H9 (cell line): ENCODE measurements at regions not wholly inside any gene's neighbourhood (a gene's known extent, or its start where the extent isn't known, plus 50 kb on each side); places are given as distances from the start of the nearest gene placed in this dataset.

ENCODE experiments used
- DNase-seq: peaks from one replicate; pipeline ENCODE4 v3.0.0-alpha.2; 2017
- H2AFZ ChIP-seq: one replicate; pipeline ENCODE4 v1.6.1; 2013; ENCODE audit warnings: mild to moderate bottlenecking, low read length, control low read depth, moderate library complexity
- H2AK5ac ChIP-seq: 2 replicates; pipeline ENCODE4 v1.6.1; 2013; ENCODE audit warnings: low read length, control low read depth, mixed read lengths; ENCODE audit not compliant: insufficient read length
- H2BK120ac ChIP-seq: one replicate; pipeline ENCODE4 v1.6.1; 2013; ENCODE audit warnings: low read depth, mild to moderate bottlenecking, low read length, control low read depth, inconsistent platforms; ENCODE audit not compliant: poor library complexity, severe bottlenecking
- H2BK12ac ChIP-seq: 2 replicates; pipeline ENCODE4 v1.6.1; 2013; ENCODE audit warnings: low read length, control low read depth, mixed read lengths, low read depth; ENCODE audit not compliant: insufficient read length
- H2BK15ac ChIP-seq: 2 replicates; pipeline ENCODE4 v1.6.1; 2013; ENCODE audit warnings: low read depth, low read length, control low read depth
- H2BK20ac ChIP-seq: one replicate; pipeline ENCODE4 v1.6.1; 2013; ENCODE audit warnings: low read depth, mild to moderate bottlenecking, low read length, control low read depth, inconsistent platforms; ENCODE audit not compliant: poor library complexity, severe bottlenecking
- H2BK5ac ChIP-seq: 2 replicates; pipeline ENCODE4 v1.6.1; 2013; ENCODE audit warnings: low read length, control low read depth, mixed read lengths; ENCODE audit not compliant: insufficient read length
- H3K14ac ChIP-seq: 2 replicates; pipeline ENCODE4 v1.6.1; 2013; ENCODE audit warnings: low read length, control low read depth; ENCODE audit not compliant: insufficient read depth
- H3K18ac ChIP-seq: 2 replicates; pipeline ENCODE4 v1.6.1; 2013; ENCODE audit warnings: low read depth, mild to moderate bottlenecking, mixed read lengths, low read length, control low read depth; ENCODE audit not compliant: insufficient read length
- H3K23ac ChIP-seq: 2 replicates; pipeline ENCODE4 v1.6.1; 2013; ENCODE audit warnings: low read length, control low read depth, mixed read lengths, low read depth; ENCODE audit not compliant: insufficient read length
- H3K23me2 ChIP-seq: 2 replicates; pipeline ENCODE4 v1.6.1; 2013; ENCODE audit warnings: low read depth, mild to moderate bottlenecking, mixed read lengths, low read length, control low read depth; ENCODE audit not compliant: insufficient read length, poor library complexity, severe bottlenecking
- H3K27ac ChIP-seq: 2 replicates; pipeline ENCODE4 v1.5.1; 2013; ENCODE audit warnings: low read length, control low read depth, mixed read lengths, low read depth; ENCODE audit not compliant: insufficient read length
- H3K27me3 ChIP-seq: 2 replicates; pipeline ENCODE4 v1.6.1; 2013; ENCODE audit warnings: low read length, control low read depth, inconsistent platforms; ENCODE audit not compliant: insufficient read depth
- H3K4ac ChIP-seq: 2 replicates; pipeline ENCODE4 v1.6.1; 2013; ENCODE audit warnings: low read depth, mild to moderate bottlenecking, control low read depth, inconsistent platforms, low read length, moderate library complexity
- H3K4me1 ChIP-seq: 2 replicates; pipeline ENCODE4 v1.6.1; 2013; ENCODE audit warnings: low read length, control low read depth, inconsistent platforms; ENCODE audit not compliant: insufficient read depth
- H3K4me2 ChIP-seq: 2 replicates; pipeline ENCODE4 v1.6.1; 2013; ENCODE audit warnings: low read length, control low read depth, mixed read lengths; ENCODE audit not compliant: insufficient read length, insufficient read depth
- H3K56ac ChIP-seq: 2 replicates; pipeline ENCODE4 v1.6.1; 2013; ENCODE audit warnings: low read depth, mild to moderate bottlenecking, mixed read lengths, low read length, control low read depth; ENCODE audit not compliant: insufficient read length
- H3K79me1 ChIP-seq: 2 replicates; pipeline ENCODE4 v1.6.1; 2013; ENCODE audit warnings: low read depth, mild to moderate bottlenecking, moderate library complexity, low read length, control low read depth, inconsistent platforms; ENCODE audit not compliant: insufficient read depth, poor library complexity, severe bottlenecking
- H3K79me2 ChIP-seq: 2 replicates; pipeline ENCODE4 v1.6.1; 2013; ENCODE audit warnings: low read length, control low read depth, inconsistent platforms; ENCODE audit not compliant: insufficient read depth
- H3K9ac ChIP-seq: 2 replicates; pipeline ENCODE4 v1.6.1; 2013; ENCODE audit warnings: low read length, control low read depth, mixed read lengths; ENCODE audit not compliant: insufficient read length; ENCODE audit errors: extremely low read depth
- H3K9me3 ChIP-seq: one replicate; pipeline ENCODE4 v1.6.1; 2013; ENCODE audit warnings: low read depth, low read length, inconsistent platforms; ENCODE audit not compliant: control insufficient read depth
- H3T11ph ChIP-seq: one replicate; pipeline ENCODE4 v1.6.1; 2013; ENCODE audit warnings: mild to moderate bottlenecking, low read length, control low read depth, inconsistent platforms
- H4K20me1 ChIP-seq: one replicate; pipeline ENCODE4 v1.6.1; 2013; ENCODE audit not compliant: control insufficient read depth, insufficient read length, insufficient read depth
- H4K5ac ChIP-seq: 2 replicates; pipeline ENCODE4 v1.6.1; 2013; ENCODE audit warnings: low read depth, mild to moderate bottlenecking, mixed read lengths, low read length, control low read depth; ENCODE audit not compliant: insufficient read length
- H4K8ac ChIP-seq: replicated peaks from 2 replicates; pipeline ENCODE4 v1.6.1; 2013; ENCODE audit warnings: low read length, control low read depth, mixed read lengths, low read depth; ENCODE audit not compliant: insufficient read length
- H4K91ac ChIP-seq: 2 replicates; pipeline ENCODE4 v1.6.1; 2013; ENCODE audit warnings: low read depth, mild to moderate bottlenecking, moderate library complexity, mixed read lengths, low read length, control low read depth; ENCODE audit not compliant: insufficient read length
- H3K27ac Mint-ChIP-seq, 3 experiments: 2 replicates in 2 of 3; 3 replicates in 1 of 3; pipeline ENCODE4 v1.8.0; 2020 to 2021; ENCODE audit warnings: mixed read lengths in 3 of 3, mild to moderate bottlenecking in 1 of 3, moderate library complexity in 1 of 3
- H3K27me3 Mint-ChIP-seq: 2 replicates; pipeline ENCODE4 v1.8.0; 2021; ENCODE audit warnings: low read depth, mild to moderate bottlenecking, moderate library complexity, mixed read lengths
- H3K36me3 Mint-ChIP-seq, 3 experiments: 2 replicates in 2 of 3; 3 replicates in 1 of 3; pipeline ENCODE4 v1.8.0; 2020 to 2021; ENCODE audit warnings: low read depth in 3 of 3, mixed read lengths in 3 of 3; ENCODE audit not compliant: insufficient read depth in 1 of 3
- H3K4me1 Mint-ChIP-seq, 2 experiments: 2 replicates each; pipeline ENCODE4 v1.8.0; 2020; ENCODE audit warnings: mixed read lengths in 2 of 2
- H3K4me3 Mint-ChIP-seq, 2 experiments: 2 replicates in 1 of 2; 3 replicates in 1 of 2; pipeline ENCODE4 v1.8.0; 2020 to 2021; ENCODE audit warnings: mild to moderate bottlenecking in 2 of 2, mixed read lengths in 2 of 2, moderate library complexity in 1 of 2
- H3K9me3 Mint-ChIP-seq, 2 experiments: 2 replicates in 1 of 2; 3 replicates in 1 of 2; pipeline ENCODE4 v1.8.0; 2020; ENCODE audit warnings: mild to moderate bottlenecking in 2 of 2, mixed read lengths in 2 of 2, moderate library complexity in 1 of 2
- CTCF ChIP-seq: fragments of 200-600 bp; sonication (generic); conservative IDR thresholded peaks from 3 replicates; pipeline ENCODE4 v1.8.0; 2021; ENCODE audit warnings: antibody characterized with exemption, mild to moderate bottlenecking
- WGBS: extraction: QIAGEN DNeasy Blood & Tissue Kit; methylation state at CpG from one replicate; pipeline ENCODE4 v1.1.7; 2013; ENCODE audit warnings: missing lambda C conversion rate, low lambda C conversion rate, mixed read lengths; ENCODE audit not compliant: insufficient read length; ENCODE audit errors: extremely low coverage; 5-methylcytosine and 5-hydroxymethylcytosine counted together

DNA sequence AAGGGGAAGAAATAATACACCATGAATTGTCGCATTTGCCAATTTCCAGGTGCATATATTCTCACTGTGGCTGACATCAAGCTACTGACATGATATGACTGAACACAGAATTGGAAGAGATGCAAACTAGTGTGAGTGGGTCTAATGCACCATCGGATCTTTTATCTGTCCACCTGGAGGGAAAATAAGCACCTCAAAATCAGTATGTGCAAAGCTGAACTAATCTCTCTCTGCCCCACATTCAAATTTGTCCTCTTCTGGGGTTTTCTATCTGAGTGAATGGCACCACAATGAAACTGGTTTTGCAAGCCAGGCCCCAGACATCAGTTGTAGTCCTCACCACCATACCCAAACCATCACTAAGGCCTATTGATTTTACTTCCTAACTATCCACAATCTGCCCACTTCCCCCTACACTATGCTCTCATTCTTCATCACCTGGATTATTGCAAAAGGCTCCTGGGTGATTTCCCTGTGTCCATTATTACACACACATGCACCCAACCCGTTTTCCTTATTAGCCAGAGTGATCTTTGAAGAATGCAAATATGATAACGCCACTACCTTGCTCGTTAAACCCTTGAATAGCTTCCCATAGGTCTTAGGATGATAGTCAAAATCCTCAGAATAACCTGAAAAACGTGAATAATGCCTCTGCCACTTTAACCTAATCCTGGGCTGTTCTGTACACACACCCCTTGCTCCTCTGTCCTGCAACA lies 159.0 kb upstream of the GMDS start:
- H2BK20ac ChIP-seq, result no peak overlapping the region
- no peak overlapping the region for H2BK12ac ChIP-seq
- Mint-ChIP-seq H3K36me3 (peaks cover 0 to 9% (median 6%) of the 10 kb centered on the region in 3 experiments; a peak in 4 of 7 replicates), H3K4me1 (no peaks in the 10 kb centered on the region), H3K27me3 (peaks cover 2% of the 10 kb centered on the region; the same call in 1 of the 2 replicates), H3K27ac (no peak overlapping the region), H3K9me3 (peaks cover 3 to 10% of the 10 kb centered on the region in 2 experiments; a peak in 3 of 5 replicates), H3K4me3 (no peak overlapping the region)
- WGBS, result no CpG with 5 or more reads among the region's 6 CpGs
- no peak overlapping the region for H2BK5ac ChIP-seq
- no peak overlapping the region for H3K14ac ChIP-seq
- H2AFZ ChIP-seq, result no peak overlapping the region
- no peak overlapping the region for H4K5ac ChIP-seq
- no peak overlapping the region for H4K8ac ChIP-seq
- TF ChIP-seq CTCF, result no peak
- no peak overlapping the region for H3T11ph ChIP-seq
- no peak overlapping the region for H3K56ac ChIP-seq
- no peak overlapping the region for H3K4ac ChIP-seq
- no peaks in the 10 kb centered on the region for H3K9me3 ChIP-seq
- no peaks in the 10 kb centered on the region for H3K23me2 ChIP-seq
- no peak for DNase-seq
- H3K27ac ChIP-seq, result no peak overlapping the region
- H3K9ac ChIP-seq, result no peak overlapping the region
- no peak overlapping the region for H2AK5ac ChIP-seq
- H3K79me2 ChIP-seq, result no peaks in the 10 kb centered on the region
- H3K27me3 ChIP-seq, result no peaks in the 10 kb centered on the region
- H3K4me1 ChIP-seq, result no peaks in the 10 kb centered on the region
- H3K4me2 ChIP-seq, result no peak overlapping the region
- no peaks in the 10 kb centered on the region for H4K20me1 ChIP-seq
- no peak overlapping the region for H4K91ac ChIP-seq
- no peak overlapping the region for H2BK120ac ChIP-seq
- no peak overlapping the region for H3K23ac ChIP-seq
- no peaks in the 10 kb centered on the region for H3K79me1 ChIP-seq
- H2BK15ac ChIP-seq, result no peak overlapping the region
- H3K18ac ChIP-seq, result no peak overlapping the region
